ENCODE measurements at regions not wholly inside any gene's neighbourhood (a gene's known extent, or its start where the extent isn't known, plus 50 kb on each side); places are given as distances from the start of the nearest gene placed in this dataset.

DNA sequence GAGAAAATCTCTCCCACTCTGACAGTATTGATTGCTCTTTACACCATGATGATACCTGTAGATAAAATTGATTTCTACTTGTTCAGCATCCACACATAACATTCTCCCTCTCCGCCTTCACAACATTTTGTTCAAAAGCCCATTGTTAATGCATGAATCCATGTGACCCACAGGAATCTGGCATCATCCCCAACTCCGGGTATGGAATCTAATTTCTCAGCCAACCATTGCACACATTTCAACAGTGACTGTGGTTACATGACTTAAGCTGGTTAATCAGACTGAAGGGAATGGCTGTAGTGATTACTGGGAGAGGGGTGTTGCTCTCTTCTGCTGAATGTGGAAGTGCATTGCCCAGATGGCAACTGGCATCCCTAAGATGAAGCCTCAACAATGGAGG is 161.4 kb upstream of the C16orf82 start (continued):
- TF ChIP-seq CUX1 (IDR thresholded peaks at IDR 0.05; ENCODE audit: insufficient replicate concordance, low read depth, low read length) (no peak), STAT3 (IDR thresholded peaks at IDR 0.05; ENCODE audit: low read depth, low read length) (no peak), IRF3 (IDR thresholded peaks at IDR 0.05) (no peak), DPF2 (IDR thresholded peaks at IDR 0.05) (no peak)
- TF ChIP-seq, protein P1, sequence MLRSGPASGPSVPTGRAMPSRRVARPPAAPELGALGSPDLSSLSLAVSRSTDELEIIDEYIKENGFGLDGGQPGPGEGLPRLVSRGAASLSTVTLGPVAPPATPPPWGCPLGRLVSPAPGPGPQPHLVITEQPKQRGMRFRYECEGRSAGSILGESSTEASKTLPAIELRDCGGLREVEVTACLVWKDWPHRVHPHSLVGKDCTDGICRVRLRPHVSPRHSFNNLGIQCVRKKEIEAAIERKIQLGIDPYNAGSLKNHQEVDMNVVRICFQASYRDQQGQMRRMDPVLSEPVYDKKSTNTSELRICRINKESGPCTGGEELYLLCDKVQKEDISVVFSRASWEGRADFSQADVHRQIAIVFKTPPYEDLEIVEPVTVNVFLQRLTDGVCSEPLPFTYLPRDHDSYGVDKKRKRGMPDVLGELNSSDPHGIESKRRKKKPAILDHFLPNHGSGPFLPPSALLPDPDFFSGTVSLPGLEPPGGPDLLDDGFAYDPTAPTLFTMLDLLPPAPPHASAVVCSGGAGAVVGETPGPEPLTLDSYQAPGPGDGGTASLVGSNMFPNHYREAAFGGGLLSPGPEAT (IDR thresholded peaks at IDR 0.05; ENCODE audit: low read depth), result no peak

DNA sequence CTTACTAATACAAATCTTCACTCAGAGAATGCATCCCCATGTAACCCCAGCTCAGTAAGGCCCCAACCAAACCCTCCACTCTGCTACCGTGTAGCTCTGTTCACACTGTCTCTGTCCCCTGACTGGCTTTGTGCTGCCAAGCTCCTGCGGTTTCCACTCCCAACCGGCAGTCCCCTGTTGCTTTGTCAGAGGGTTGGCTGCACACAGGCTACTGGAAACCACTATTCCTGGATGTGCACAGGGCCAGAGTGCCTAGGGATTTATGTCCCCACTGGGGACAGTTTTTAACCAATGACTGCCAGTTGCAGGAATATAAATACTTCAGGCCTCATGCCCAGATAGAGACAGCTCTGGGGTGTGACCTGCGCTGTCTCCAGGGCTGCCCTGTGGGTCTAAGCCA is 157.1 kb upstream of the C16orf82 start:
- H3K27me3 ChIP-seq (replicated peaks in 1 of 2; ENCODE audit: control insufficient read depth in 2 of 2, insufficient read depth in 2 of 2, low read length in 1 of 2), result no peaks in the 10 kb centered on the region
- RAD21 ChIA-PET (ENCODE audit: unreplicated experiment), result no interaction called here
- H3K36me3 ChIP-seq (ENCODE audit: control insufficient read depth in 2 of 2, insufficient read depth in 2 of 2, low read length in 1 of 2), result no peaks in the 10 kb centered on the region
- intact Hi-C loops (cut with micrococcal nuclease; ENCODE audit: unreplicated experiment) (no loop called here), in situ Hi-C loops (cut with MboI) (no loop called here)
- H3K9me3 ChIP-seq (replicated peaks; ENCODE audit: control insufficient read depth, insufficient read depth, low read length), result no peaks in the 10 kb centered on the region
- SMC1A ChIA-PET (ENCODE audit: uncharacterized antibody, unreplicated experiment), result no interaction called here
- no peak overlapping the region for H2AFZ ChIP-seq (ENCODE audit: control insufficient read depth, low read depth, low read length)
- no peaks in the 10 kb centered on the region for H4K20me1 ChIP-seq (ENCODE audit: control insufficient read depth, insufficient read depth)
- H3K9ac ChIP-seq (ENCODE audit: control insufficient read depth, insufficient read depth, low read length), result no peak overlapping the region
- POLR2A ChIA-PET, result no interaction called here
- CTCF ChIA-PET, result no interaction called here
- no peak overlapping the region for H3K27ac ChIP-seq (ENCODE audit: control insufficient read depth, insufficient read depth)
- no peak overlapping the region for H3K4me2 ChIP-seq (ENCODE audit: control insufficient read depth, insufficient read depth)
- 49% methylated on average over 4 of the region's 4 CpGs for WGBS (ENCODE audit: insufficient coverage, insufficient replicate concordance, low lambda C conversion rate, missing lambda C conversion rate)
- FAIRE-seq (no peak), DNase-seq (ENCODE audit: low read depth, low spot score) (no peak), ATAC-seq (no peak)
- no peak overlapping the region for H3K4me3 ChIP-seq
- BruUV-seq (replicated peaks), result no TSS peak
- H3K79me2 ChIP-seq (ENCODE audit: control insufficient read depth, insufficient read depth, low read length), result no peaks in the 10 kb centered on the region
- no peaks in the 10 kb centered on the region for H3K4me1 ChIP-seq (ENCODE audit: control insufficient read depth, insufficient read depth, low read length)
- TF ChIP-seq ZBTB11 (CRISPR knock-in tag; IDR thresholded peaks at IDR 0.05) (no peak), ATF7 (IDR thresholded peaks at IDR 0.05; ENCODE audit: low read depth) (no peak), TCF3 (IDR thresholded peaks at IDR 0.05; ENCODE audit: borderline replicate concordance, insufficient read depth, low read depth, low read length) (no peak), SIN3A (IDR thresholded peaks at IDR 0.05; ENCODE audit: low read depth, low read length) (no peak)
- TF ChIP-seq, protein P2, sequence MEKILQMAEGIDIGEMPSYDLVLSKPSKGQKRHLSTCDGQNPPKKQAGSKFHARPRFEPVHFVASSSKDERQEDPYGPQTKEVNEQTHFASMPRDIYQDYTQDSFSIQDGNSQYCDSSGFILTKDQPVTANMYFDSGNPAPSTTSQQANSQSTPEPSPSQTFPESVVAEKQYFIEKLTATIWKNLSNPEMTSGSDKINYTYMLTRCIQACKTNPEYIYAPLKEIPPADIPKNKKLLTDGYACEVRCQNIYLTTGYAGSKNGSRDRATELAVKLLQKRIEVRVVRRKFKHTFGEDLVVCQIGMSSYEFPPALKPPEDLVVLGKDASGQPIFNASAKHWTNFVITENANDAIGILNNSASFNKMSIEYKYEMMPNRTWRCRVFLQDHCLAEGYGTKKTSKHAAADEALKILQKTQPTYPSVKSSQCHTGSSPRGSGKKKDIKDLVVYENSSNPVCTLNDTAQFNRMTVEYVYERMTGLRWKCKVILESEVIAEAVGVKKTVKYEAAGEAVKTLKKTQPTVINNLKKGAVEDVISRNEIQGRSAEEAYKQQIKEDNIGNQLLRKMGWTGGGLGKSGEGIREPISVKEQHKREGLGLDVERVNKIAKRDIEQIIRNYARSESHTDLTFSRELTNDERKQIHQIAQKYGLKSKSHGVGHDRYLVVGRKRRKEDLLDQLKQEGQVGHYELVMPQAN (conservative IDR thresholded peaks at IDR 0.05), result no peak

Measured in GM12878 (cell line).